Glomerular visceral epithelial cell (primary cell): ENCODE measurements at regions not wholly inside any gene's neighbourhood (a gene's known extent, or its start where the extent isn't known, plus 50 kb on each side); places are given as distances from the start of the nearest gene placed in this dataset.

Experiments
- DNase-seq: peaks from one replicate; pipeline ENCODE4 v3.0.0-alpha.2; 2016; ENCODE audit errors: extremely low spot score

DNA sequence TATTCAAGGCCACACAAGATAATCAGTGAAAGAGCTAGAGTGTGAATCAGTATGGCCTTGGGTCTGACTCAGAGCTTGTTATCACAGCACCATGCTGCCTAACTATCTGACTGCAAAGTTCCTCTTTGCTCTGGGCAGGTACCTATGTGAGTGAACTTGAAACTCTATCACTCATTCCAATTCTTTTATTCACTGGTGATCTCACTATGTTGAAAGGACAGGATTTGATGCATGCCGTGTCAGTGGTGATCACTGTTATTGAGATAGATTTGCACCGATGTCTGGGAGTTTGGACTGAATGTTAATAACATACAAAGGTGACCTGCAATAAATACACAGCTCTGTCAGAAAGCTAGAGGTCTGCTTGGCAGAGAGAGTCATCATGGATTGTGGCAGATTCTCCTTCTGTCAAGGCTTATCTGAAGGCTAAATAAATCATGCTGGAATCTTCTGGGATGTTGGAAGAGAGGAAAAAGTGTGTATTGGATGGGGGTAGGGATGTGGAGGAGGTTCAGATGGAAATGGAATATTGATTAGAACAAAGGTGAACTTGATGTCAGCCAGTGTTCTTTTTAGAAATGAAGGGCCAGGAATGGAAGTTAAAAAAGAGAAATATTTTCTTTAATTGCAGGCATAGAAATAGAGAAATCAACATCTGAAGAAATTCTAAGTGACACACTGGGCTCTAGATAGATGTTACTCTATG is 91.8 kb upstream of the TNC start:
- peak; percentile 41 for DNase-seq

DNA sequence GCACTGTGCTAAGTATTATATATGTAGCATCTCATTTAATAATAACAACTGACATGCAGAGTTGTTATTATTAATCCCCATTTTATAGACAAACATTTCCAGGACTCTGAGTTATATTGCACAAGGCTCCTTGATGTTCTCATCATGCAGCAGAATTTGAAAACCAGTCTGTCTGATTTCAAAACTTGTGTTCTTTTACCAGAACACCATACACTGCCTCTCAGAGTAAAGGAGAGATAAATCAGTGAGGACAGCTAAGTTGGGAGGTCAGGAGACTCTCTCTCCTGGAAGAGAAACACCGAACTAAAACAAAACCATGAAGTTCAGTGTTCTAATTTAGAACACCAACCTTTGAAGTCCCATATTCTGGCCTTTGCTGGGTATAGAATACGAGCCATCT is 92.7 kb upstream of the TNC start:
- DNase-seq = no peak

DNA sequence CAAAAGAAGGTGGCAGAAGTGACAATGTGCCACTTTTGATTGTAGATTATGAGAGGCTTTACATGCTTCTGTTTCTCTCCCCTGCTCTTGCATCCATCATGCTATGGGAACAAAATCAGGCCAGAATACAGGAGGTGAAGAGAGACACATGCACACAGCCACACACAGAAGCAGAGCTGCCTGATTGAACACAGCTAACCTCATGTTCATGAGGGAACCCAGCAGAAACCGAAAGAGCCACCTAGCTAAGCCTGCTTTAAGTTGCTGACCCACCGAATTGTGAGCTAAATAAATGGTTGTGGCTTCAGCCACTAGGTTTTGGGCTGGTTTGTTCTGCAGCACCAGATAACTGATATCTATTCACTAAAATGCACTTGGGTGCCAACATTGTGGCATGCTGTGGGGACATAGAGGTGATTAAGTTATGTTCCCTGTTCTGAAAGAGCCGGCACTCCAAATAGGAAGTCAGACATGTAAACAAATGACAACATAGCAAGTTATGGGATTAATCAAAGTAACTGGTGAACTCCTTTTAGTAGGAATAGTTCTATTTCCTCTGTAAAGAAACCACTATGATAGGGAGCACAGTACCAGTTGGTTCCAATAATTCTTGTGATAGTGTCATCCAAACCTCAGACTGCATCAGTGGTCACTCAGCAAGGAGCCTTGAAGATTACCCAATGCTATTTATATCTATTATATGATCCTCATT is 93.6 kb upstream of the TNC start:
- peak; percentile 81 for DNase-seq

DNA sequence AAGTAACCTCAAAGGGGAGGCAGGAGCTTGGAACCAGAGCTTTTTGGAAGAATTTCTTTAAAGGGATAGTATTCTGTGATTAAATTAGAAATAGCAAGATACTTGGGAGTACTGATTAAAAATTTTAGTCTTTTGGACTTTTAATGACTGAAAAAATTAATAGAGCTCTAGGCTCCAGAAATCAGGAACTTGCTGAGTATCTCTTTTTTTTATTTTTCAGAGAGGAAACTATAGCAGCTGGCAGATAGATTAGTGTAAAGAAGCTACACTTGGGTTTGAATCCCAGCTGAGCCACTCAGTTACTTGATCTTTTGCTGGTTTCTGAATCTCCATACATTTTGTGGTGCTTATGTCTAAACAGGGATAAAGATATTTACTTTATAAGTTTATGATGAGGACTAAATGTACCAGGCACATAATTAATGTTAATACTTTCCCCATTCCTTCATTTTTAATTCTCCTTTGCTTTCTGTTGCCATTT is 94.2 kb upstream of the TNC start:
- DNase-seq = no peak

DNA sequence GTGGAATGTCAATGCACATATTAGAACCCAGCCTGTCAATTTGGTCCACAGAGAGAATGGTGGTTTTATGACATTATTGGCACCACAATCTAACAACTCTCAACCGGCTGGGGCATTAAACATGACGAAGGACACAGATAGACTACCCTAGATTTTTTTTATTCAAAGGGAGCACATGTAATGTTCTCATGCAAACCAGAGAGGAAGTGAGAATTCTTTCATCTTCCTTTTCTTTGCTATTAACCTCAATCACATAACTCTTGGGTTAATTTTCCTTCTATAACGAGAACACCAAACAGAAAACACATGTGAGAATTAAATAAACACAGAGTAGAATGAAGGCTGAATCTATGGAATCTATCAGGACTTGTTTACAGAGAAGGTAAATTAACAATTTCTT is 94.9 kb upstream of the TNC start:
- no peak for DNase-seq

DNA sequence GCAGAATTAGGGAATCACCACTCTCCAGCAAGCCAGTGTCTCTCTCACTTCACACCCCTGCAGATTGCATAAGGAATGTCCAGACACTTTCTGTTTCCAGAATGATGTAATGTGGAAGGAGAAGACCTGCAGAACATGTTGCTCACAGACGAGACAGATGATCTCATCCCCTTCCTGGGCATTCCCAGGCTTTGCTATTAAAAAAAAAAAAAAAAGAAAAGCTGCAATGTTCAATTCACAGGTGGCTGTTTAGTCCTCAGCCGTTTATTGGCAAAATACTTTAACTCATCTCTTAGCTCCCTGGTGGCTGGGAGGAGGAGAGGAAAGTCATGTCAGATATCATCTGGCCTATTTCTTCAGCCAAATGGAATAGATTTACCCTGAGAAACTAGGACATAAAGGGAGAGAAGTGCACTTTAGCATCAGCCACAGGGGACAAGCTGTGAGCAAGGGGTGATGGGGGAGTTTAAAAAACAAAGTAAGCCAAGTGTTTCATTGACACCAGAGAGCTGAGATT is 95.9 kb upstream of the TNC start:
- DNase-seq = peak; percentile 96

DNA sequence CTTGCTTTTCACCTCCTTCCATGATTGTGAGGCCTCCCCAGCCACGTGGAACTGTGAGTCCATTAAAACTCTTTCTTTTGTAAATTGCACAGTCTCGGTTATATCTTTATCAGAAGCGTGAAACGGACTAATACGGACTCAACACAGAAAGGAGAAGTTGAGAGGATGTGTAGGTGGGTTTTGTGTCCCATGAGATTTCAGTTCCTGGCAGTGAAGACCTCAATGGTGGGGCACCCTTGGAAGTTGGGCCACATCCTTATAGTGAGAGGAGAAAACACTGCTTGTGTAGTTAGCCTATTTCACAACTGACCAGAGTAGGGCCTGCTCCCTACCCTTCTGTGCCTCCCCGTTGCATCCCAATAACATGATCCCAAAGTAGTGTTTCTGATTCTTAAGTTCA is 98.9 kb upstream of the TNC start:
- DNase-seq = no peak

DNA sequence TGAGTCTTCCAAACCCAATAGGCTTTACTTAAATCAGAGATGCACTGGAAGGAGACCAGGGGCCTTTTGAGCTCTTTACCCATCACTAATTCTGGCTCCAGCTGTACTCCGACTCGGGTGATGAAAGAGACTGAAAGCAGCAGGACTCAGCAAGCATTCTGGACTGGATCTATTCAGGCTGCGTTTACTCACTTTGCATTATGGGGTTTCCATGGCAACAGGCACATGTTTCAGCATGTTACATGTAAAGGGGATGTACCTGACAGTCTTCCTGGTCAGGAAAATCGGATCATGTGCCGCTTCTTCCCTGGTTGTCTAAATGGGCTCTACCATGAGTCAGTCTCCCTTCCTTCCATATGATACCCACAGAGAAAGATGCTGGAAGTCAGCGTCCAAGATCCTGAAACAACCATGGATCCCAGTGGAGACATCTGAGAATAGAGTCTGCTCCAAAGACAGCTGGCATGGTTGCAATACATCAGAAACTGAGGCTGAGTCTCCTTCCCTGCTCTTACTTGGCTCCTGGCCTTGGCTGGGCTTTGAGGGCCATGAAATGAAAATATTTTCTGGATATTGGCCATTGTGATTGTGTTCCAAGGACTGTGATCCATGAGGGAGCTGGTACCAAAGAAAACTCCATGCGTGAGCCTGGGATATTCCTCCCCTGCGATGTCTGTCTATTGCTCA is 102.5 kb upstream of the TNC start:
- DNase-seq = no peak

DNA sequence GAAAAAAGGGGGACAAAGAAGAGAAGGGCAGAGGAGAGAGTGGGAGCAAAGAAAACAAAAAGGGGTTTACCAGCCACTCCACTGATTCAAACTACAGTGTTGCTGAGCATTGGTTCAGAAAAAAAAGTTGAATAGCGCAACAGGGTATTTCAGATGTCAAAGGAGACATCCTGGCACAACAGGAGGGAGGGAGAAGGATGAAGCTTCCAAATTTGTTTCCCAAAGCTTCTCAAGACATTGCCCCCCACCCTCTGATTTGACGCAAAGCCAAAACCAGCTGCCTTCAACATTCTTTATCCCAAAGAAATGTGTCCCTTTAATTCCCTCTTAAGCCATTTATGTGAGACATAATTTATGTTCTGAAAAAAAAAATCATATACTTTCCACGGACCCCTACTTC is 105.5 kb upstream of the TNC start:
- no peak for DNase-seq

DNA sequence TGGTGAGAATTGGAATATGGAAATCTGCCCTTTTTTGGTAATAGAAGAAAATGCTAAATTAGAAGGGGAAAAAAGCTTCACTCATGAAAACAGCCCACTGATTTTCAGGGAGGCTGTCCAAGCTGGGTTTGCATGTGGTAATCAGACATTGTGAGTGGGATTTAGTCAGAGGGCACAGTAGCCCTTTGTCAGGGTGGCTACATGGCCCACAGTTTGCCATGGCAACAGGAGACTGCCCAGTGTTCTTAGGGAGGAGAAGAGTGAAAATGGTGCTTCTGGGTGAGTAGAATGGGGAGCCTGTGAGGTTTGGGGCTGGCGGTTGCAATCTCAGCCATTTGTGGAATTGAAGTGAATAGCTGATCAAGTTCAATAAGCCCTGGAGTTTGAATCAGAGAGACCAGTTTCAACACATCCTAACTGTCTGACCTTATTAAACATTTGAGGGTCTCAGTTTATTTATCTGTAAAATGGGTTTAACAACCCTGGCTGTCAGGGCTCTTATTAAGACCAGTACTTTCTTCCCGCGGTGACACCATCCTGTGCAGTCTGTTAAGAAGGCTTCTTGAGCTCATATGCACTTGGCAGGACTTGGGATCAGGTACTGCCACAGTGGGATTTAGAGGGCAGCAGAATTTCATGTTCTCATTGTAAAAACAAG is 107.6 kb upstream of the TNC start:
- DNase-seq = no peak

DNA sequence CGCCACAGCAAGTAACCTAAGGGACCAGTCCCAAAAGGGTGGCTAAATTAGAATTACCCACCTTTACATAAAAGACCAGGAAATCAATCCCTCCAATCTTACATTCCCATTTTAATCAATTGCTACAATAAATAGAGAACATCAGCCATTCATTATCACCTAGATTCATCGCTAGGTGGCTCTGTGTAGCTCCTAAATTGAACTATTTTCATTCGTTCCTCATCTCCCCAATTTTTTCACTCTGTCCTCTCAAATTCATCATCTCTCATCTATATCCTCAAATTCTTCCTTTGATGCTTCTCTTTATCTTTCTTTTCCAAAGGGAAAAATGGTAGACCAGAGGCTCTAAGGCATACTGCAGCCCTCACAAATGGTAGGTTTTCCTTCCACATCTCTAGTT is 108.2 kb upstream of the TNC start:
- no peak for DNase-seq

DNA sequence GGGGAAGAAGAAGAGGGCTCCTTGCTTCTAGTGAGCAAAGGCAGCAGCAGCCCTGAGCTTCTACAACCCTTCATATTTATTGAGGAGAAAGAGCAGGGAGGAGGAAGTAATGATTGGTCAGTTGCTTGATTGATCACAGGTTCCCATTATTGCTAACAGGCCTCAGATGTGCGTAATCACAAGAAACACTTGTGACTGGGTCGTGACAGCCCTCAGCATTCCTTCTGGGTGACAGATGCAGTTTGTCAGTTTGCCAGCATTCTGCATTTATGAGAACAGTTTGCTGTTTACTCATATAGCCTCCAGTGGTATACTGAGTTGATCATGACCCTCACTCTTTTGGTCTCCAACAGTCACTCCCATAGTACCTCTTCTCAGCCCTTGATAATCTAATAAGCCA is 111.5 kb upstream of the TNC start:
- DNase-seq = no peak

DNA sequence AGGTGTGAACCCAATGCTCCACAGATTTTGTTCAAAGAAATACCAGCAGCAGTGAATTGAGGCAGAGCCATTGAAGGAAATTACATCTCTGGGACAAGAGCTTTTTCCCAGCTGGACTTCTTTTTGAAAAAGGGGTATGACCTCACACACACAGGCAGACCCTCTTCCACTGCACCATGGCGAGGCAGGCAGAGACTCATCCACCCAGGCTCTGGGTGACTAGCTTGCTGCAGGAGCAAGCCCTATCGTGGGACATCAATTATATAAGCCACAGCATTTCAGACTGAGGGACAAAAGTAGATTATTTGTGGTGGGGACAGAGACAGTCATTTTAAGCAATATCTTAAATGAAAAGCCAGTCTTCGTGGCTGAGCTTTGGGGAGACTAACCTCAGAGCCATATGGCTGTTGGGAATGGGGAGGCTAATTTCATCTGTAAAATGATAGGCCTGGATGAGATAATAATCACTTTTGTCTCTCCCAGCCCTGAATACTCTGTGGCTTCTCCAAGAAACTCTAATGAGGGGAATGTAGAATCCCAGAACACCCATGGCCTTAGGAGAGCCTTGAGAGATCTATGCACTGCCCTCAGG is 113.1 kb upstream of the TNC start:
- no peak for DNase-seq

DNA sequence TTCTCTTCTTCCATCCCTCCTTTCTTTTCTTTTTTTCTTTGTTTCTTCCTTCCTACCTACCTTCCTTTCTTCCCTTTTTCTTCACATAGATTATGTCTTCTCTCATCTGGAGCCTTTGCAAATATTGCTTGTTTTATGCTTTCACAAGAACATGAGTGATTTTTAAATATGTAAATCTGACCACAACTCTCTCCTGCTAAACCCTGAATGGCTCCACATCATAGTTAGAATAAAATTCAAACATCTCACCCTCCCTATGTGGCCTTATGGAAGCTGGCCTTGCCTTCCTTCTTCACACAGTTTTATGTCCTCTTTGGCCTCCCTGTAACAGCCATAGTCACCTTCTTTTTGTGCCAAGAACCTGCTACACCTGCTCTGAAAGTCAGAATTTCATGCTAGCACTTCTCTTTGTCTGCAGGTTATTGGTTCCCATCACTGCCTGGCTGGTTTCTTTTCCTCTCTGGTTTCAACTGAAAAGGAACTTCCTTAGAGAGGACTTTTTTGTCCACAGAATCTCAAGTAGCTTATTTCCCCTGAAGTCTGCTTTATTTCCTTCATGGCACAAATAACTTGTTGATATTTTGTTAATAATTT is 114.3 kb upstream of the TNC start:
- no peak for DNase-seq

DNA sequence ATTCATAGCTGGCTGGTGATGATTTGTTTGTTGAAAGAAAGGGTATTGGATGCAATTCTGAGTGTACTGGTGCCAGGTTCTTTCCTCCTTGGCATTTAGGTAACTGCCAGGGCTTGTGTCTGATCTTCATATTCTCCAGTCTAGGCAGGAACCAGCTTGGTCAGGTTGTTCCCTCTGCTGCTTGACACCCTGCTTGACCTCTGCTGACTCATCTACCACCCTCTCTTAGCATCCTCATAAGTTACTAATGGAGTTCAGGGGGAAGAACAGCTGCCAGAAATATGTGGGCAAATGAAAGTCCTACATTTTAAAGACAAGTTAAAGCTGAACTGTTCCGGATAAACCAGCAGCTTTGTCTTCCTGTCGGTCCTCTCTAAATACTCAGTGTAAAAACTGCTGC is 116.1 kb upstream of the TNC start:
- DNase-seq = peak; percentile 91

DNA sequence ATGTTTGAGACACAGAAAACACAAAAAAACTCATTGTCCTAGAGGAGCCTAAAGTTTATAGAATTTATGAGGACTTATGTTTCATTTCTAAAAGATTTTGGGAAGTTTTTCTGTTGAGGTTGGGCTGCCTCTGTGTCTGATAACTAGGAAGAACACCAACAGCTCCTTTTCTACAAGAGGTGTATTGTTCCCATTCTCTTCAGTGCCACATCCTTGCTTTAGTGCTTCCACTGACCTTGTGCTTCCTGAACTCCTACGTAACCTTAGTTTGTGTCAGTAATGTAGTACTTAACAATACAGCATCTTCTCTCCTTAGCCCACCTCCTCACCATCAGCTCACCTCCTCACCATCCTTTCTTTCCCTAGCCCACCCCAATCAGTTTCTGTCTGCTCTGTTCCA is 117.3 kb upstream of the TNC start:
- DNase-seq = no peak

DNA sequence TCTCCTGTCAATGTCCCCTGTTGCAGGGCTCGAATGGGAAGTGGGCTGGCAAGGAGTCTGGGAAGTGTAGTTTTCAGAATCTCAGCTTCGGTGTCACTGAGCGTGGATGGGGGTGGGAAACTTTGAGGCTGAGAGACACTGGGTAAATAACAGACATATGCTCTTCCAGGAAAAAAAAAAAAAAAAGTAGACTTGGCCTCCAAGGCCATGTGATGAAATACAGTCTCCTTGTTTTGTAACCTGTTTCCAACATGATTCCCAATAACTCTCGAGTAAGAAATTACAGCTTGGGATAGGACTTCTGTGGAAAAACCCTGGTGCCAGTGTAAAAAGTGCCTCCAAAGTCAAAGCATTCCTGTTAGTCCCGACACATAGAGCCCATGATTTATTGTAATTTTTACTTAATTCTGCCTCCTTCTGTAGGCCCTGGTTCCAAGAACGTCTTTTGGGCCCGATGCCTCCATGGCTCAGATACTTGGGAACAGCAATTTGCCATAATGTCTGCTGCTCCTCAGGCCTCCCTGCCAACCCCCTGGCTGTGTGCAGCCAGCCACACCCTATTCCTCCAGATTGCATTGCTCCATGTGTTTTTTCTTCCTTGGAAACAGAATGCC is 119.5 kb upstream of the TNC start:
- DNase-seq = no peak

DNA sequence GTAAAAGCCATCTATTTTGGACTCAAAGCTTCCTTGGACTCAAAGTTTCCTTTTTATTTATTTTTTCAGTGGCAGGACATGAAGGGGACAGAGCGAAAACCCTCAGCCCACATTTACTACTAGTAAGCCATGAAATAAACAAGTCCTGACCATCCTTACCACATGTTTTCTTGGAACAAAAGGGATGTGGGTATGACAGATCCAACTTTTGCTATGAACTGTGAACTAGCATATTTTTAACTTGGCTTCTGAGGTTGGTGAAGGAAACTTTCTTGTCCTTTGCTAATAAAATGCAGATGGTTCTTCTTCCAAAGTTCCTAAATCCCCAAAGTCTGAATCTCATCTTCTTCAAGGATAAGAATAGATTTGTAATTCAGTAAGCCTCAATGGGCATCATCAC is 122.7 kb upstream of the TNC start:
- DNase-seq = no peak

DNA sequence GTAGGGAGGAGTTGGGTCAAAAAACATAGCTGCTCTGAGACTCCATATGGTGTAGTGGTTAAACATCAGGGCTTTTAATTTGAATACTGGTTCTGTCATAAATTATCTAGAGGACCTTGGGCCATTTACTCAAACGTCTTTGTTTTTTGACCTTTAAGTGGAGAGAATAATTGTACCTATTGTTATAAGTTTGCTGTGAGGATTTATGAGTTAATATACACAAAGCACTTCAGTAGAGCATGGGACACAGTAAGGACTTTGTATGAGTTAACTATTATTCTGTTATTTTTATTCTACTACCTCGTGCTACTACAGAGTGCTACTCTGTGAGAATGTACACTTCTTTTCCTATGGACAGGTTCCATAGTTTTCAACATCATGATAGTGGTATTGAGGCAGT is 123.7 kb upstream of the TNC start:
- no peak for DNase-seq

DNA sequence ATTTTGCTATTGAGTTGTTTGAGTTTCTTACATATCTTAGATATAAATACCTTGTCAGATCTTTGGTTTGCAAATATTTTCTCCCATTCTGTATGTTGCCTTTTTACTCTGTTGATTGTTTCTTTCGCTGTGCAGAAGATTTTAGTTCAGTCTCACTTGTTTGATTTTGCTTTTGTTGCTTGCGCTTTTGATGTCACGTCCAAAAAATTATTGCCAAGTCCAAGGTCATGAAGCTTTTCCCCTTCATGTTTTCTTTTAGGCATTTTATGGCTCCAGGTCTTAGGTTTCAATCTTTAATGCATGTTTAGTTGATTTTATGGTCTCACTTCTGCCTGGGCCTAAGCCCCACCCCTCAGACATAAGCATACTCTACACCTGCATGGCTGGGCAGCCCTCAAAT is 131.5 kb upstream of the TNC start:
- no peak for DNase-seq

DNA sequence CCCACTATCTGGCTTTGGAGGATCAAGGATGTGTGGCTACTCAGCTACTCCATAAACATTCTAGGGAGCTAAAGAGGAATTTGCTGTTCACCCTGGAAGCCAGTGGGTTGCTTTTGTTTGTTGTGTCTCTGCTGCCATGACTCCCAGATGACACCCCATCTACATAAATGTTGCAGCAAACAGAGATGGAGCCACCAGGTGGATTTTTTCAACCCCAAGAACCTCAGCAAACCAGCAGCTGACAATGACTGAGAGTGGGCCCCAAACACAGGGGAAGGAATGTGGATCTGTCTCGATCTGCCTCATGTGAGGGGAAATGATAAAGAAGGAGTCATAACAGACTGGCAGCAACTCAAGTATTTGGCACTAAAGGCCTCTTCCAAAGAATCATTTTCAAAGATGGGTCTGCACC is 132.7 kb upstream of the TNC start:
- DNase-seq = peak; percentile 82
